Mucosa of descending colon (tissue), 3 donors: ENCODE measurements at regions not wholly inside any gene's neighbourhood (a gene's known extent, or its start where the extent isn't known, plus 50 kb on each side); places are given as distances from the start of the nearest gene placed in this dataset.
"Not testable (repeated sequence)": the region's sequence is repeated elsewhere in the genome, so short reads cannot be mapped to it uniquely, and the experiment has no call there.

Source experiments
- ATAC-seq: fragments of 200-7000 bp; cut with Tn5 transposase; one replicate; pipeline ENCODE4 v1.9.1; 2020; ENCODE audit warnings: mild to moderate bottlenecking, moderate library complexity
- DNase-seq, 3 donors: peaks; one replicate each; pipeline ENCODE4 v3.0.0-alpha.2; 2020
- H3K36me3 ChIP-seq: fragments of 200-600 bp; one replicate; pipeline ENCODE4 v1.8.0; 2021; ENCODE audit warnings: low read depth, mild to moderate bottlenecking
- H3K4me1 ChIP-seq: fragments of 200-600 bp; one replicate; pipeline ENCODE4 v1.8.0; 2021; ENCODE audit warnings: low read depth, mild to moderate bottlenecking
- H3K4me3 ChIP-seq: fragments of 200-600 bp; one replicate; pipeline ENCODE4 v1.8.0; 2021; ENCODE audit warnings: mild to moderate bottlenecking
- H3K9me3 ChIP-seq: fragments of 200-600 bp; one replicate; pipeline ENCODE4 v1.8.0; 2021; ENCODE audit warnings: mild to moderate bottlenecking
- intact Hi-C, 2 donors: fragments of 100-400 bp; cut with DNase I in 1 of 2; cut with micrococcal nuclease in 1 of 2; formaldehyde crosslinking; loops; one replicate each; pipeline versions ENCODE4 v1.11.0 to v1.11.1; 2022; cut with DNase I, micrococcal nuclease
- TF ChIP-seq, protein P1 (sequence below): fragments of 200-600 bp; IDR thresholded peaks from one replicate; pipeline ENCODE4 v1.8.0; 2022; ENCODE audit warnings: antibody characterized with exemption, mild to moderate bottlenecking
- donor health status: DM: no; HTN: no; CAD: no; lungs with moderate emphysema.
- donor health status: DM: no; HTN: no; CAD: no.
- donor health status: DM: no; HTN: yes; CAD: no.

DNA sequence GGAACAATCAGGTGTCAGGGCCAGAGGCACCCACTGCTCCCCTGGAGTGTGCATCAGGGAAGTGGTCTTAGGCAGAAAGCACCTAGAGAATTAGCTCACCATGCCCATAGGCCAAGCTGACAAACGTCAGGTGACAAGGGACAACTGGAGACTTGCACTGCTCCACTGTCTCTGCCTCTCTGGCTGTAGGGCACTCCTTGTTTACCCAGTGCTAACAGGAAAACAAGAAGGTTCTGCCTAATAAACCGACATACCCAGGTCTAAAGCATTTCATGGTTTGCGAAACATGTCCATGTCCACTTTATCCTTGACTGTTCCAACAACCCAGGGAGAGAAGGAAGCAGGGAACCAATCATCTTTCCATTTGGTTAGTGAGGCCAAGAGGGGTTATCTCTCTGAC is 92.5 kb upstream of the MAMLD1 start:
- Histone ChIP-seq H3K36me3 (no peaks in the 10 kb centered on the region), H3K4me3 (no peak overlapping the region), H3K4me1 (no peaks in the 10 kb centered on the region), H3K9me3 (no peaks in the 10 kb centered on the region)
- TF ChIP-seq, protein P1, sequence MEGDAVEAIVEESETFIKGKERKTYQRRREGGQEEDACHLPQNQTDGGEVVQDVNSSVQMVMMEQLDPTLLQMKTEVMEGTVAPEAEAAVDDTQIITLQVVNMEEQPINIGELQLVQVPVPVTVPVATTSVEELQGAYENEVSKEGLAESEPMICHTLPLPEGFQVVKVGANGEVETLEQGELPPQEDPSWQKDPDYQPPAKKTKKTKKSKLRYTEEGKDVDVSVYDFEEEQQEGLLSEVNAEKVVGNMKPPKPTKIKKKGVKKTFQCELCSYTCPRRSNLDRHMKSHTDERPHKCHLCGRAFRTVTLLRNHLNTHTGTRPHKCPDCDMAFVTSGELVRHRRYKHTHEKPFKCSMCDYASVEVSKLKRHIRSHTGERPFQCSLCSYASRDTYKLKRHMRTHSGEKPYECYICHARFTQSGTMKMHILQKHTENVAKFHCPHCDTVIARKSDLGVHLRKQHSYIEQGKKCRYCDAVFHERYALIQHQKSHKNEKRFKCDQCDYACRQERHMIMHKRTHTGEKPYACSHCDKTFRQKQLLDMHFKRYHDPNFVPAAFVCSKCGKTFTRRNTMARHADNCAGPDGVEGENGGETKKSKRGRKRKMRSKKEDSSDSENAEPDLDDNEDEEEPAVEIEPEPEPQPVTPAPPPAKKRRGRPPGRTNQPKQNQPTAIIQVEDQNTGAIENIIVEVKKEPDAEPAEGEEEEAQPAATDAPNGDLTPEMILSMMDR = no peak
- ATAC-seq (no peak), DNase-seq (no peak)
- intact Hi-C loops = no loop called here

DNA sequence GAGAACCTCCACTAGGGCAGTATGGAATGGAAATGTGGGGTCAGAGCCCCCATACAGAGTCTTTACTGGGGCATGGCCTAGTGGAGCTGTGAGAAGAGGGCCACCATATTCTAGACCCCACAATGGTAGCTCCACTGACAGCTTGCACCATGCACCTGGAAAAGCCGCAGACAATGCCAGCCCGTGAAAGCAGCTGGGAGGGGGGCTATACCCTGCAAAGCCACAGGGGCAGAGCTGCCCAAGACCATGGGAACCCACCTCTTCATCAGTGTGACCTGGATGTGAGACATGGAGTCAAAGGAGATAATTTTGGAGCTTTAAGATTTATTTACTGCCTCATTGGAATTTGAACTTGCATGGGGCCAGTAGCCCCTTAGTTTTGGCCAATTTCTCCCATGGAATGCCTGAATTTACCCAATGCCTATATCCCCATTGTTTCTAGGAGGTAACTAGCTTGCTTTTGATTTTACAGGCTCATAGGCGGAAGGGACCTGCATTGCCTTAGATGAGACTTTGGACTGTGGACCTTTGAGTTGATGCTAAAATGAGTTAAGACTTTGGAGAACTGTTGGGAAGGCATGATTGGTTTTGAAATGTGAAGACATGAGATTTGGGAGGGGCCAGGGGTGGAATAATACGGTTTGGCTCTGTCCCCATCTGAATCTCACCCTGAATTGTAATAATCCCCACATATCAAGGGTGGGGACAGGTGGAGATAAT is 89.4 kb upstream of the MAMLD1 start:
- intact Hi-C loops, ATAC-seq, H3K9me3 ChIP-seq, H3K4me1 ChIP-seq, DNase-seq, H3K4me3 ChIP-seq, H3K36me3 ChIP-seq: not testable (repeated sequence)

DNA sequence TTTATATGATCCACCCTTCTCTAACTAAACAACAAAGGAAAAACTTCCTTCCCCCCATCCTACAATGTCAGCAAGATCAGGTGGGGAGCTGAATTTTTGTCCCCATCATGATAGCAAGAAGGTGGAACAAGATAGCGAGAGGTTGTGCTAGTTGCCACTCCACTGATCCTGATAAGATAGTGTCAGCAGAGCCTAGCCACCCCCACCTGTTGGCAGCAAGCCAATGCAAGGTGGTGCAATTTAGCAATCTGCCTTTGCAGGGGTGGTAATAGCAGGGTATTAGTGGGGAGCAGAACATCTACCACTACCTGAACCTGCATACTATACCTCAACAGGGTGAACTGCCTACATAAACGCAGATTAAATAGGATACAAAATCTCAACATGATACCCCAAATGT is 80.2 kb upstream of the MAMLD1 start:
- no peak for ATAC-seq
- no peak for DNase-seq
- Histone ChIP-seq H3K4me1 (no peaks in the 10 kb centered on the region), H3K4me3 (no peak overlapping the region), H3K36me3 (no peaks in the 10 kb centered on the region), H3K9me3 (no peaks in the 10 kb centered on the region)
- TF ChIP-seq, protein P1 = no peak
- intact Hi-C loops = no loop called here

DNA sequence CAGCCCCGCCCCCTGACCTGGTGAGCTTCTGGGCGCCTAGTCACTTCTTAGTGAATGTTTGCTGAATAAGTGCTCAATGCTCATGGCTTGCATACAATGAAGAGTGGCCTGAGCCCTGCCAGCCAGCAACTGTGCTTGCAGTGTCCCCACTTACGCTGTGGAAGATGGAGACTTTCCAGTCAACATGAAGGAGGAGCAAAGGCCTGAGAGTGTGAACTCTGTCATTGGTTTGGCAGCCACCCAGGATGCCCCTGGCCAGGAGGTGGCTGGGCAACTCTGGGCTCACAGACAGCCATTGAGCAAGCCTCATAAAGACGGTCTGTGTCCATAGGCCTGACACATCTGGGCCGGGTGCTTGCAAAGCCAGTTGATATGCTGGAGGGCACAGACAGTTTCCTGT is 72.1 kb upstream of the MAMLD1 start:
- Histone ChIP-seq H3K4me1 (no peaks in the 10 kb centered on the region), H3K4me3 (no peak overlapping the region), H3K36me3 (no peaks in the 10 kb centered on the region), H3K9me3 (no peaks in the 10 kb centered on the region)
- ATAC-seq (no peak), DNase-seq (no peak)
- intact Hi-C loops = no loop called here
- TF ChIP-seq, protein P1 = no peak

DNA sequence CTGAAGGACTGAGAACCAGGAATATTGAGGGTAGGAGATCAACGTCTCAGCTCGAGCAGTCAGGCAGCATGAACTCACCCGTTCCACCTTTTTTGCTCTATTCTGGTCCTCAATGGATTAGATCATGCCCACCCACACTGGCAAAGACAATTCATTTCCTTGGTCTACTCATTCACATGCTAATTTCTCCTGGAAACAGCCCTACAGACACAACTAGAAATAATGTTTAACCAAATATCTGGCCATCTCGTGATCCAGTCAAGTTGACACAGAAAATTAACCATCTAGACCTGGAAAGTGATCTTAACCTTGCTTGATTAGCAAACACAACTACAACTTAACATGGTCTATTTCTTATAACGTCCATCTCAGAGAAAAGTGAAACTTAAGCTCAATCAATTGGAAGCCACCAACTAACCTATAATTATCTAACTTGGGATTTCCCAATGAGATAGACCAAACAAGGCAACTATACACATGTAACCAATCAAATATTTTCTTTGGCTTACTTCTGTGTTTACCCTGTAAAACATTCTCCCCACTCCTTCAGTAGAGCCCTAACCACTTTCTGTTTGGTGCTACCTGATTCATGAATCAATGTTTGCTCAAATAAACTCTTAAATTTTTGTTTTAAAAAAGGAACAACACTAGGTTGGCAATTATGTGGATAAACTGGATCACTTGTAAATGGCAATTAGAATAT is 69.7 kb upstream of the MAMLD1 start:
- TF ChIP-seq, protein P1 = no peak
- no peak overlapping the region for H3K4me3 ChIP-seq
- DNase-seq (no peak), ATAC-seq (no peak)
- H3K4me1 ChIP-seq = no peaks in the 10 kb centered on the region
- H3K36me3 ChIP-seq = no peaks in the 10 kb centered on the region
- intact Hi-C loops = no loop called here
- H3K9me3 ChIP-seq = no peaks in the 10 kb centered on the region

DNA sequence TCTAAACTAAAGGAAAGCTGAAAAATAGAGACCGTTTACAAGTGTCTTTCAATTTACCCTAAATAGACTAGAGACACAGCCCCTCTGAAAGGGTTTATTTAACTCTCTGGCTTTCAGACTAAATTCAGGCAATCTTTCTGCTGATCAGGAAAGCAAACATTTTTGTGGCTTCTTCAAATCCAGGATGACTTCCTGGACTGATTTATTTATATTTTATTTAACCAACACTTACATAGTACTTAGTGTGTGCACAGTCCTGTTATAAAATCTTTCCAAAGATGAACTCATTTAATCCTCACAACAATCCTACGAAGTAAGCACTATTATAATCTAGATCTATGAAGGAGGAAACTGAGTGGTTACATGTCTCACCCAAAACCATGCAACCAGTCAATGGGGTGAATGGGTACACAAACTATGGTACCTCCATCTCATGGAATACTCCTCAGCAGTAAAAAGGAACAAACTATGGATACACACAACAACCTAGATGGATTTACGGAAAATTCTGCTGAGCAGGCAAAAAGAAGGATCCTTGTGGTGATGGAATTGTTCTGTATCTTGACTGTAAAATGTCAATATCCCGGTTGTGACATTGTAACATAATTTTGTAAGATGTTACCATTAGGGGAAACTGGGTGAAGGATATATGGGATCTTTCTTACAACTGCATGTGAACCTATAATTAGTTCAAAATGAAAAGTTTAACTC is 64.1 kb upstream of the MAMLD1 start:
- no peaks in the 10 kb centered on the region for H3K9me3 ChIP-seq
- H3K36me3 ChIP-seq = no peaks in the 10 kb centered on the region
- ATAC-seq = no peak
- no peak for DNase-seq
- TF ChIP-seq, protein P1 = no peak
- H3K4me3 ChIP-seq = no peak overlapping the region
- H3K4me1 ChIP-seq = no peaks in the 10 kb centered on the region
- intact Hi-C loops = no loop called here
